ENCODE measurements at regions not wholly inside any gene's neighbourhood (a gene's known extent, or its start where the extent isn't known, plus 50 kb on each side); places are given as distances from the start of the nearest gene placed in this dataset.
"Not testable (repeated sequence)": the region's sequence is repeated elsewhere in the genome, so short reads cannot be mapped to it uniquely, and the experiment has no call there.

DNA sequence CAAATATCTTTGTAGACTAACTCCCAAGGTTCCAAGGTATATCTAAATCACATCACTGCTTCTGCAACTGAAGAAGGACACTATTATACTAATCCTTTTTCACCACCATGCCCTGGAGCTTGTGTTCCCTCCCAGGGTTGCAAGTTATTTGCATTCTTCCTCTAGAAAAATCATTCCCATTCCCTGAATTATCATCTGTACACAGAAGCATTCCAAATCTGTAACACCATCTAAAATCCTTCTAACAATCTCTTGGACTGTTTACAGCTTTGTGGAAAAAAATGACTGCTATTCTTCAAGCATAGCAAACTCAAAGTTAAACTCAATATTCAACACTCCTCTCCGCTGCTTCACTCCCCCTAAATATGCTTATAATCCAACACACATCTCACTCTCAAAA lies 1570.8 kb upstream of the ADGRL3 start:
- no peak for DNase-seq

DNA sequence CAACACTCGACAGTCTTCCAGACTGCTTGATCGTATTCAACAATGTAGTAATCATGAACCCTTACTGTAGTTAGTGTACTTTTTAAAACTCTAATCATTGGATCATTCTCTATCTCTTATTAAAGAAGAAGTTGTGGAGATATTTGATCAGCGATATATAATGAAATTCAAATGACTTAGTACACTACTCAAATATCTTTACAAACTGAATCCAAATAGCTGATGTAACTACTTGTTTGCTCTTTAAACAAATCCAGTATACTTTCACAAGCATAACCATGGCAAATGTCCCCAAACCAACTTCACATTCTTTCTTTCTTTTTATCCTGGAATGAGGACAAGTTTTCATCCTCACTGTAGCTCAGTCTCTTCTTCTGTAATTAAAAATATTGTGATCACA lies 1569.9 kb upstream of the ADGRL3 start:
- no peak for DNase-seq

DNA sequence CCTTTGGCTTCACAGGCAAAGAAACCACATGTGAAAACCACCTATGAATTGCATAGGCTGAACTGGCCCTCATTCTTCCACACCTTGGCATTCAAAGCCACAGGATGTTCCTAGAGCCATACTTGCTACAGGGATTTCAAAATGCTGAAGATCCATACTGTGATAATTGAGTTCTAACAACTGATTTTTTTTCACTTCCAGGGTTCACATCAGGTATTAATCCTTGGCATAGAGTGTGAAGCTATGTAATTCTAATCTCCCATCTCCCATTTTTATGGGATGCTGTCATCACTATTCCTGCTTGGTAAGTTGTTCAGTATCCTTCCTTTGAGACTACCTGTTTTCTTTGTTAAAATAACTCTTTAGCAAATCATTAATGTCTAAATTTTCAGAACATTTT lies 1569.2 kb upstream of the ADGRL3 start:
- no peak for DNase-seq

DNA sequence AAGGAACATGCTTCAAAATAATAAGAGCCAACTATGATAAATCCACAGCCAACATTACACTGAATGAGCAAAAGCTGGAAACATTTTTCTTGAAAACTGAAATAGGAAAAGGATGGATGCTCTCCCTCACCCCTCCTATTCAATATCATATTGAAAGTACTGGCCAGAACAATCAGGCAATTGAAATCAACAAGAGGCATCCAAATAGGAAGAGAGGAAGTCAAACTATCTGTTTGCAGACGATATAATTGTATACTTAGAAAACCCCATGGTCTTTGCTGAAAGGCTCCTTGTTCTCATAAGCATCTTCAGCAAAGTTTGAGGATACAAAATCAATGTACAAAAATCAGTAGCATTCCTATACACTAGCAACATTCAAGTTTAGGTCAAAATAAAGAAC lies 1562.5 kb upstream of the ADGRL3 start:
- no peak for DNase-seq

DNA sequence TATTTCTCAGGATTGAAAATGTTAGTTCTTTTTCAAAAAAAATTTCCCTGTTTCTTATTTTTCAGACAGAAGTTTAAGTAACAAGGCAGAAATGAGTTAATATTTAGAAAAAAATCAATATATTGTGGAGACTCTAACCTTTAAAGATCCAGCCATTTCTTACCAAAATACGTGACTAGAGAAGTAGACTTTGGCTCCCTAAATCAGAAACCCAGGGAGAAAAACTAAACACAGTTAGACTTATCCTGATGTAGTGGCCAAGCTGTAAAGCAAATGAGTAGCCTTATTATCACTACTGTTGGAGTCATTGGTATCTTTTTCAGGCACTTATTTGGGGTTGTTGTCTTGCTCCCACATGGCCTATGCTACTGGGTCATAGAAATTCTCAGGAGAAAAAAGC lies 1556.4 kb upstream of the ADGRL3 start:
- no peak for DNase-seq

DNA sequence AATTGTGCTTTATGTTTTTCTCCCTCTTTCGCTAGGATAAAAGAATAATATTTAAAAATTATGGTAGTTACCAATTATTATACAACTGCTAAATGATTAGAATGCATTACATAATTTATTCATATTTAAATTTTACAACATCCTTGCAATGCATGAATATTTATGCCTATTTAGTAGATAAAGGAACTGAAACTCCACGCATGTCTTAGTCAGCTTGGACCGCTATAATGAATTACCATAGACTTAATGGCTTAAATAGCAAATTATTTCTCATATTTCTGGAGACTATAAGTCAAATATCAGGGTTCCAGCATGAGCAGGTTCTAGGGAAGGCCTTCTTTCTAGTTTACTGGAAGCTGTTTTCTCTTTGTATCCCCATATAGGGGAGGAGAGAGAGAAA lies 1555.4 kb upstream of the ADGRL3 start:
- DNase-seq, result no peak

DNA sequence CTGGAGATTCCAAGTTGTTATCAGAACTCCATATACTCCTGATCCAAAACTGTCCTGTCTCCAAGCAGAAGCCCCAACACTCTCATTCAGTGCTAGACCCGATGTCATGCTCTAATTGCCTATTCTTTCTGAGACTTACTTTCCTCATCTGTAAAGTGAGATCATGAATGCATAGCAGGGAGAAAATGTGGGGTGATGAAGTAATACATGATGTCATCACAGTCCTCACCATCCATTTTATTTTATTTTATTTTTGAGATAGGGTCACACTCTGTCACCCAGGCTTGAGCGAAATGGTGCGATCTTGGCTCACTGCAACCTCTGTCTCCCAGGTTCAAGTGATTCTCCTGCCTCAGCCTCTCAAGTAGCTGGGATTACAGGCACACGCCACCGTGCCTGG lies 1554.0 kb upstream of the ADGRL3 start:
- no peak for DNase-seq

DNA sequence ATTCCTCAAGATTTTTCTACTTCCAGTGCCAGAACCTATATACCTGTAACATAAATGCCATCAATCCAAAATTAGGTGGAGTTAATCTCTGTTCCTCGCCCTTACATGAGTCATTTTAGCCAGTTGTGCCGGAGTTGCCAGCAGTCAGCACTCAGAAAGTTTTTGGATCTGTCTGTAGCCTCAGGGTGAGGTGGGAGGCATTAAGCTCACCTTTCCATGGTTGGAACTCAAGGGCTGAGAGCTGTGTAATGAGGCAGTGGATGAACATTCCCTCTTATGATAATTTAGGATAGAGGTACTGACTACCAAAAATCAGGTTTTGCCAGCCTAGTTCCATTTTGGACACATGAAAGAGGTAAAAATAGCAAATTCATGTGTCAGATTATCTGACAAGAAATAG lies 1553.1 kb upstream of the ADGRL3 start:
- no peak for DNase-seq

DNA sequence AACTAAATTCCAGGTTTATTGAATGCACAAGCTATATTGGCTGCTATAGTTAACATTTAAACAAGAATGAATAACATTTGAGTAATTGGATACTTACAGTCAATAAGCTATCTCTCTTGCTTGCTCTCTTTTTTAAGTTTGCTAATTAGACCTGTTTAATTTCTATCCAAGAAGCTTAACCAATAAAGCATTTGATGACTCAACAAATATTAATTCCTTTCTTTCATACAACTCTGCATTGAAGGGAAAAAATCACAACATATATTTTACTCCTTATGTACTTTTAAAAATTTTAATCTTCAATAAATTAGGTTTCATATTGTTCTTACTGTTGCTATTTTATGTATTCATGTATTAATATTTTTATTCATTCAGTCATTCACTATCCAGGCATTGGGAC lies 1552.6 kb upstream of the ADGRL3 start:
- no peak for DNase-seq

DNA sequence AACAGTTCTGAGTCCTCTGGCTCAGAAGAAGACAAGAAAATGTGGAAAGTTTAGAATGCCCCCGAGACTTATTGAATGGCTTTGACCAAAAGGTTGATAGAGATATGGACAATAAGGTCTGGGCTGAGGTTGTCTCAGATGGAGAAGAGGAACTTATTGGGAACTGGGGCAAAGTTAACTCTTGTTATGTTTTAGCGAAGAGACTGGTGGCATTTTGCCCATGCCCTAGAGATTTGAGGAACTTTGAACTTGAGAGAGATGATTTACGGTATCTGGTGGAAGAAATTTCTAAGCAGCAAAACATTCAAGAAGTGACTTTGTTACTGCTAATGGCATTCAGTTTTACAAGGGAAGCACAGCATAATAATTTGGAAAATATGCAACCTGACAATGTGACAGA lies 1549.3 kb upstream of the ADGRL3 start:
- no peak for DNase-seq

DNA sequence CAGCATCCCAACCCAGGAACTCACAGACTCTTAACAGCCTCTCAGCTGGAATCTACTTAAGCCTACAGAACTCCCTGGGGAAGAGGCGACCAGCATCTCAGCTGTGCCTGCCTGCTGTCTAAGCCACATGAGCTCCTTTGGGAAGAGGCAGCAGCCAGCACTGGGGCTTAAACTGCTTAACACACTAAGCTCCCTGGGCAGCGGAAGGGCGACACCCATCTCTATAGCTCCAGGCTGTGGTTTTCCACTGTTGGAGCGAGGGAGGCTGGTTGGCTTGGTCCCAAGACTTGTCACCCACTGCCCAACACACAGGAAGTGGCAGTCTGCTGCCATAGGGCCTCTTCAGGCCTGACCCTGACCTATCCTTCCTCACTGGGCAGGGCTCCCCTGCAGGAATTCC lies 1544.1 kb upstream of the ADGRL3 start:
- DNase-seq, result no peak

DNA sequence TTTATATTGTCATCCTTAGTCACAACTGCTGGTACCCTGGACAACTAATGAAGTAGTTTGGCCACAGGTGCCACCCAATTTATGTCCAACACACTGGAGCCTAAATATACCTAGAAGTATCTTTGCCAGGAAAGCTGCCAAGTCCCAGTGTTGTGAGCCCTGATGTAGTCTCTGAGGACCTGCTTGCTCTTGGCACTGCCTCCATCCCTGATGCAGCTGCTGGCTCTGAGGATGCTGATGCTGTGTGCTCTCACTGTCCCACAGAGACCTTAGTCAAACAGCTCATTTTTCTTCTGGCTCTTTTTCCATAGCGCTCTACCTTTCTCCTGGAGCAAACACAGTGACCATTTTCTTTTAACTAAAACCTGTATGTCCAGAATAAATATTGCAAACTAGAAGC lies 1535.4 kb upstream of the ADGRL3 start:
- DNase-seq, result no peak

DNA sequence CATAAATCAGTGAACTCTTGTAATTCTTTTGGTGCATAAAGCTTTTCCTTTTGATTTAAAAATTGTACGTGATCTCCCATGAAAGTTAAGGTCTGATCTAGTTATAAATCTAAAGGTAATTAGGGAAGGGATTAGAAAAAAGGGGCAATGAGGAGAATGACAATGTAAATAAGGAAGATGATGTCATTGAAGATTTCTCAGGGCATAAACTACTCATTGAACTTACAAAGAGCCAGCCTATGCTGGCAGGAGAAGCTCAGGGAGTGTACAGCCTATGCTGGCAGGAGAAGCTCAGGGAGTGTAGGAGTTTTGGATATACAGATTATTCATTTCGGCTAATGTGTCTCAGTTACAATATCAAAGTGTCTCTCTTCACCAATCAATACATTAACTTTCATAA lies 1533.5 kb upstream of the ADGRL3 start:
- no peak for DNase-seq

DNA sequence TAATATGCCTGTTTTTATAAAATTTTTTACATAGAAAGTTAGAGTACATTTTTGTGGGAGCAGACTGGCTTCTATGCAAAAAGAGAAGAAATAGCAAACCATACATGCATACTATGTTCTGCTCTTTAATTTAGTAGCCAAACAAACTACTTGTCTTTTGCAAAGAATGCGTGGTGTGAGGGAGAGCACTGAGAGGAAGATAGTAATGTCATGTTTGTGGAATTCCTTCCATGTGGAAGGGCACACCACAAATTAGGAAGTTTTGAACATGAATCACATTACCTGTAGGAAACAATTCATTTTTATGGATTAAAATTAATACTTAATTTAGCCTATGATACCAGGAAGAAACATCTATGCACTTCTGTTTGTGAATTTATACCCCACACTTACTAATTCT lies 1529.1 kb upstream of the ADGRL3 start:
- DNase-seq, result no peak

DNA sequence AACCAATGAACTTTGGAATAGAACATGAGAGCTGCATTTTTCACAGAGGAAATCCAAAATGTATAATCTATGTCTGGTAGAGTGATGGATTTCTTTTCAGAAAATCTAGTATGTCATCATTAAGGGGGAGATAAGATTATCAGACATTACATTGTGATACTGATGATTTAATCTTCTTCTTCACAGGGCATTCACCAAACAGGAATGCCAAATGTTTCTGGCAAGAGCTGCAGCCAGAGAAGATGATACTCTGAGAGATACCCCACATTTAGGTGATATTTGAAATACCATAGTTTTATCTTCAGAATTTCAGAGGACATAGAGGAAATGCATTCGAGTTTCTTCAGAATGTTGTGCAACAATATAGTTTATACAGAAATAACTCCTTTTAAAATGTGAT lies 1523.7 kb upstream of the ADGRL3 start:
- DNase-seq, result no peak

DNA sequence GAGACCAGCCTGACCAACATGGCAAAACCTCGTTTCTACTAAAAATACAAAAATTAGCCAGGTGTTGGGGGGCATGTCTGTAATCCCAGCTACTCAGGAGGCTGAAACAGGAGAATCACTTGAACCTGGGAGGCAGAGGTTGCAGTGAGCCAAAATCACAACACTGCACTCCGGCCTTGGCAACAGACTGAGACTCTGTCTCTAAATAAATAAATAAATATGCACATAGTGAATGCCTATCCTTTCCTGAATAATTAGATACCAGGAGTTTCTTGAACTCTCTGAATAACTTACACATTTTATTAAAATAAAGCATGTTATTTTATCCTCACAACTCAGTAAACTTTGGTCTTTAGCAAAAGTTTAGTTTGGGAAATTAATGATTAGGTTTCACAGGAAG lies 1523.1 kb upstream of the ADGRL3 start:
- not testable (repeated sequence) for DNase-seq

DNA sequence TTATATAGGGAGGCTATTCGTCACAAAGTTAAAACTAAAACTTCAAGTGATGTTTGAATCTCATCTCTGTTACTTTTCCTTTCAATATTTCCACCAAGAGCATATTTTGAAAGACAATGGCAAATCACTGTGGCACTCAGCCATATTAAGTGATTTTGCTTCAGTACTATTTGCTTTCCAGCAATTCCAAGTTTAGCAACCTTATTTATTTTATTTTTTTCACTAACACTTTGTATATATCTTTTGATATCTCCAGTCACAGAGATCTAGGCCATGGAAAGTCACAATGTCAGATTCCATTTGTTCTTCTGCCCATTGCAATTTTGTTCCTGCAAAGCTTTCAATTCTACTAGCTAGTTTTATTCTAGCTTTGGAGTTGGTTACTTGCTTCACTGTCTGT lies 1514.5 kb upstream of the ADGRL3 start:
- DNase-seq, result no peak

DNA sequence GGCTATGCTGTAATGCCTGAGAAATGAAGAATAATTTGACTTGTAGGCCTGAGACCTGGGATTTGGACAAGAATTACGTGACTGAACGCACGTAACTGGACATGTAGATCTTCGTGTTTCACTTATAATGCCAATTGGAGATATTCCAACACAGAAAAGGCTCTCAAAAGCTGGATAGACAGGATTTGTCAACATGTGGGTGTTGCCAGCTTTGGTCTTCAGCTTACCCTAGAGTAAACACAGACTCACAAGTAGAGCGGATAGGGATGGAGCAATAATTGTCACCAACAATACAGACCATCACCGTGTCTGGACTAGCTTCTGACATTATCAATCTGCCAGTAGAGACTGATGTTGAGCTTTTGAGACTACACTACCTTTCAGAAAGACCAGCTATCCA lies 1511.0 kb upstream of the ADGRL3 start:
- no peak for DNase-seq

DNA sequence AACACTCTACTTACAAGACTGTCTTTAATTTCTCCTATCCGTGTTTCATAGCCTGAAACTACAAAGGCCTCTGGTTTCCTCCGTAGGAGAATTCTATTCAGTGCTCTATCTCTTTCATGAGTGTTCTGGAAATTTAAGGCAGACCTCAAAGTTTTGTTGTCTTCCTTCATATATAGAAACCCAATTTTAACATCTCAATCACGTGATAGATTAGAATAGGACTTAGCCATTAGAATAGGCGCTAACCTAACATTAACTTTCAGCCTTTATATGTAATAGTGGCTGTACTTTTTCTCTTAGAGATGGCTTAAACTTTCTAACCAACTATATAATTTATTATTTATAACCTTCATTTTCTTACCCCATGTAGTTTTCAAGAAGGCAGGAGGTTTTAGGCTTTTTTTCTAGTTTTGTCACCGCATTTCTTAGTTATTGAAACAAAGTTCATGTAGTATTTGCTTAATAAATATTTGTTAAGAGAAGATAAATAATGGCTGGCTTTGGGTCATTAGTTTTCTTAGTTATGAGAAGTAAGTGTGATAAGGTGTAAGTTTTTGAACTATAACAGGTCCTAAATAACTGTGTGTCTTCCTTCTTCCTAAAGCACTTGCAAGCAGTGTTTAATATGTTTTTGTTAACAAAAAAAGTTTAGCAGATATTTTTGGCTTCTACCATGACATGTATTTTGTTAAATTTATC lies 1504.6 kb upstream of the ADGRL3 start:
- no peak for DNase-seq

DNA sequence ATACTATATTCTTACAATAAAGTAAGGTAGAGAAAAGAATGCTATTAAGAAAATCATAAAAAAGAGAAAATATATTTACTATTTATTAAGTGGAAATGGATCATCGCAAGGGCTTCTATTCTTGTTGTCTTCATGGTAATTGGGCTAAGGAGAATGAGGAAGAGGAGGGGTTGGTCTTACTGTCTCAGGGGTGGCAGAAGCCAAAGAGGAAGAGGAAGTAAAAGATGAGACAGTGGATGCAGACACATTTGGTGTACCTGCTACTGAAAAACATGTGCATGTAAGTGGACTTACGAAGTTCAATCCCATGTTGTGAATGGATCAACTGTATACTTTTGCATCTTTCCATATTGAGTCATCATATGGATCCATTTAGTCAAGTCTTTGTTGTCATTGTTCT lies 1502.1 kb upstream of the ADGRL3 start:
- DNase-seq, result no peak

DNA sequence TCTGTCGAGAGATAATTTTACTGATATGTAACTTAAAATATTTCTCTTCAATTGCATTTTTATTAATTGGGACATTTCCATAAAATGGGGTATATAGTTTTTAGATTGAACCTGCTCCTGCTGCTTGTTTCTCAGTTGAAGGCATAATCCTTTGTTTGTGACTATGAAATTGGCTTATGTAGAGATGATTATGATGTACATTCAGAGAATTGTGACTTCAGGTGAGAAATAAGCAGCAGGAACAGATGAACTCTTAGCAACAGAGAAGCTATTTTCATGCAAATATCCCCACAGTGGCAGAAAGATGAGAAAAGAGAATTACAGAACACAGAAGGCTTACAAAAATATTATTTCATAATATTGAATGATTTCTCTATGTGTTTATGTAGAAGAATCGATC lies 1499.5 kb upstream of the ADGRL3 start:
- no peak for DNase-seq

DNA sequence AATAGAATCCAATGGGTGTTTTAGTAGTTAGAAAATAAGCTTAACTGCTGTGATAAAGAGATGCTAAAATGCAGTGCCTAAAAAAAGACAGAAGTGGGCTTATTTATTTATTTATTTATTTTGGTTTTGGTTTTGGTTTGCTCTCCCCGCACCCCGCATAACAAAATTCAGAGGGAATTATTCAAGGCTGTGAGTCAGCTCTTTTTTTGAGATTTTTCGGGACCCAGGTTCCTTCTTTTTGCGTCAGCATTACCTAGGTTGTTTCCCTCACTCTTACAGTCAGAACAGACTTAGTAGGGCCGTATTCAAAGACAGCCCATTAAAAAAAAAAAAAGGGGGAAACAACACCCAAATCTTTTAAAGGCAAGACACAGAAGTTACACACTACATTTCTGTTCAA lies 1495.5 kb upstream of the ADGRL3 start:
- no peak for DNase-seq

DNA sequence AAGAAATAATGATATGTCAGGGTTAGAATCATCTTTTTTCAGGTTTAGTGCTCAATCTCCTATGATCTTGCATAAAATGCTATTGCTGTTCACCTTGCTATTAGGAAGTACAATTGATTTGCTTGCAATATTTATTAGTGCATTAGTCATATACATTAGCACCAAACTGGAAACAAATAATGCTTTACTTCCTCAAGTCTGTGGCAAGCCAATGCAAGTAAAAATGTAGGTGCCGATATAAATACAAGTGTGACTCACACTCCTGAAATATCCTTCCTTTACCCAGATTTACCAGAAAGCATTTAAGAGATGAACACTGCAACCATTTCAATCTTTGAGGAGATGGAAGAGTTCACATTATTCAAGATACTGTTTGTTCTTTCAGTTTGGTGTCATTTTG lies 1487.7 kb upstream of the ADGRL3 start:
- DNase-seq, result no peak

DNA sequence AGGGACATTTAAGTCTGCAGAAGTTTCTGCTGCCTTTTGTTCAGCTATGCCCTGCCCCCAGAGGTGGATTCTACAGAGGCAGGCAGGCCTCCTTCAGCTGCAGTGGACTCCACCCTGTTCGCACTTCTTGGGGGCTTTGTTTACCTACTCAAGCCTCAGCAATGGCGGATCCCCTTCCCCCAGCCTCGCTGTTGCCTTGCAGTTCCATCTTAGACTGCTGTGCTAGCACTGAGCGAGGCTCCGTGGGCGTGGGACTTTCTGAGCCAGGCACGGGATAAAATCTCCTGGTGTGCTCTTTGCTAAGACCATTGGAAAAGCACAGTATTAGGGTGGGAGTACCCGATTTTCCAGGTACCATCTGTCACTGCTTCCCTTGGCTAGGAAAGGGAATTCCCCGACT lies 1475.8 kb upstream of the ADGRL3 start:
- DNase-seq, result not testable (repeated sequence)

DNA sequence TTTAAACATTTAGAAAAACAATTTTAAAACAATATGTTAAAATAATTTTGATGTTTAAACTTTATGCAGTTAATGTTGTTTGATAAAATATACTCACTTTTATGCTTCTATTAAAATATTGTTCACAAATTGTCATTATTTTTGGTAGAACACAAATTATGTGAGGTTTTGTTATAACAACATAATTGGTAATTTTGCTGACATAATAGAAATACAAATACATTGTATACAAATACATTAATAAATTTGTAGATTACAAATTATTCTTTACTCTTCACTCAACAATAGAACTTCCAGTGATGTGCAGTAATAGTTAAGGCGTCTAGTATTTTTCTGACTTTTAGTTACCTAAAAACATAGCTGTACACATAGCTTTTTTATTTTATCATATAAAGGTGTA lies 1472.4 kb upstream of the ADGRL3 start:
- no peak for DNase-seq

DNA sequence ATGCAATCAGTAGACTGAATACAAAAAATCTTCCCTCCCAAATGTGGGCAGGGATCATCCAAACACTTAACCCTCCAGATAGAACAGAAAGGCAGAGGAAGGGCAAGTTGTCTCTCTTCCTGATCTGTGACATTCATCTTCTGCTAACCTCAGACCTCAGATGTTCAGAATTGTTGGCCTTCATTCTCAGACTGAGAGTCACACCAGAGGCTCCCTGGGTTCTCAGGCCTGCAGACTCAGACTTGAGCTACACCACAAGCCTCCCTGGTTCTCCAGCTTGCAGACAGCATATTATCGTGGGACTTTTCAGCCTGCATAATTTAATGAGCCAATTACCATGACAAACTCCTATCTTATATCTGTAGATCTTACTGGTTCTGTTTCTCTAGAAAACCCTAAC lies 1471.6 kb upstream of the ADGRL3 start:
- peak in 1 of 5 experiments; percentile 6 for DNase-seq
